Thyroid gland (tissue), 4 donors: ENCODE measurements at regions not wholly inside any gene's neighbourhood (a gene's known extent, or its start where the extent isn't known, plus 50 kb on each side); places are given as distances from the start of the nearest gene placed in this dataset.

Experiments
- POLR2A ChIP-seq, 2 donors: fragments of 450-650 bp; IDR thresholded peaks; one replicate each; pipeline ENCODE4 v1.6.1; 2017; ENCODE audit warnings: antibody characterized with exemption in 2 of 2, mild to moderate bottlenecking in 2 of 2, moderate library complexity in 1 of 2
- TF ChIP-seq, protein P1 (sequence below), 6 experiments: fragments of 200-600 bp in 3 of 6; fragments of 450-650 bp in 3 of 6; sonication (generic) in 3 of 6; IDR thresholded peaks; one replicate each; pipeline ENCODE4 v1.5.1; 2016 to 2019; ENCODE audit warnings: antibody characterized with exemption in 6 of 6, mild to moderate bottlenecking in 2 of 6, inconsistent platforms in 1 of 6, moderate library complexity in 1 of 6

DNA sequence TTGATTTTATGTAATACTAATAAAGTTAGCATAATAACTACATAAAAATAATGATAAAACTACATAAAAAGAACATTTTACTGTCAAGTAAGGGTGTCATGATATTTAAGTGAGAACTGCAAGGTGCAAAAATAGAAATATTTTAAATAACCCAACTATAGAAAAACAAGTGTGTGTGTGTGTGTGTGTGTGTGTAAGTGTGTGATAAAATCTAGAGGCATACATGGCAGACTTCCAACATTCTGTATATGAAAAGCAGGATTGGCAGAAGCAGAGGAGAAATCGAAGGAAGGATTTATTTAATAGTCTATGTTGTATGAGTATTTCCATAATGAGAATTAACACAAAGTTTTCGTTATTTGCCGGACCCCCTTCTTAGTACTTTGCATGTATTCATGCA is 334.1 kb downstream of the KCNJ2 start:
- TF ChIP-seq, protein P1, sequence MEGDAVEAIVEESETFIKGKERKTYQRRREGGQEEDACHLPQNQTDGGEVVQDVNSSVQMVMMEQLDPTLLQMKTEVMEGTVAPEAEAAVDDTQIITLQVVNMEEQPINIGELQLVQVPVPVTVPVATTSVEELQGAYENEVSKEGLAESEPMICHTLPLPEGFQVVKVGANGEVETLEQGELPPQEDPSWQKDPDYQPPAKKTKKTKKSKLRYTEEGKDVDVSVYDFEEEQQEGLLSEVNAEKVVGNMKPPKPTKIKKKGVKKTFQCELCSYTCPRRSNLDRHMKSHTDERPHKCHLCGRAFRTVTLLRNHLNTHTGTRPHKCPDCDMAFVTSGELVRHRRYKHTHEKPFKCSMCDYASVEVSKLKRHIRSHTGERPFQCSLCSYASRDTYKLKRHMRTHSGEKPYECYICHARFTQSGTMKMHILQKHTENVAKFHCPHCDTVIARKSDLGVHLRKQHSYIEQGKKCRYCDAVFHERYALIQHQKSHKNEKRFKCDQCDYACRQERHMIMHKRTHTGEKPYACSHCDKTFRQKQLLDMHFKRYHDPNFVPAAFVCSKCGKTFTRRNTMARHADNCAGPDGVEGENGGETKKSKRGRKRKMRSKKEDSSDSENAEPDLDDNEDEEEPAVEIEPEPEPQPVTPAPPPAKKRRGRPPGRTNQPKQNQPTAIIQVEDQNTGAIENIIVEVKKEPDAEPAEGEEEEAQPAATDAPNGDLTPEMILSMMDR (IDR thresholded peaks at IDR 0.05), result no peak
- no peak for TF ChIP-seq POLR2A (IDR thresholded peaks at IDR 0.05)
